CD14-positive monocyte (primary cell): ENCODE measurements at regions not wholly inside any gene's neighbourhood (a gene's known extent, or its start where the extent isn't known, plus 50 kb on each side); places are given as distances from the start of the nearest gene placed in this dataset.

Experiments
- DNase-seq, 3 donors: peaks; one replicate each; pipeline ENCODE4 v3.0.0-alpha.2; 2011 to 2022
- H2AFZ ChIP-seq: 2 replicates; pipeline ENCODE4 v1.6.0; 2012; ENCODE audit warnings: mild to moderate bottlenecking, low read depth, low read length, inconsistent platforms; ENCODE audit not compliant: insufficient read depth, poor library complexity, severe bottlenecking
- H3K27ac ChIP-seq, 2 donors: 1 replicate in 1 of 2; 2 replicates in 1 of 2; pipeline ENCODE4 v1.5.1; 2012 to 2013; ENCODE audit warnings: low read length in 2 of 2, control low read depth in 1 of 2, inconsistent platforms in 1 of 2, low read depth in 1 of 2, mild to moderate bottlenecking in 1 of 2
- H3K27me3 ChIP-seq, 2 donors: one replicate each; pipeline versions ENCODE4 v1.6.0 to v1.6.1; 2011 to 2013; ENCODE audit warnings: low read length in 2 of 2; ENCODE audit not compliant: control insufficient read depth in 2 of 2, insufficient read depth in 2 of 2
- H3K36me3 ChIP-seq, 2 donors: replicated peaks in 1 of 2; 1 replicate in 1 of 2; 2 replicates in 1 of 2; pipeline versions ENCODE4 v1.5.1 to v1.6.1; 2012 to 2013; ENCODE audit warnings: low read length in 2 of 2, control low read depth in 1 of 2, inconsistent platforms in 1 of 2, mild to moderate bottlenecking in 1 of 2; ENCODE audit not compliant: insufficient read depth in 2 of 2, control insufficient read depth in 1 of 2
- H3K4me1 ChIP-seq, 2 donors: 1 replicate in 1 of 2; 2 replicates in 1 of 2; pipeline versions ENCODE4 v1.5.1 to v1.6.1; 2012 to 2013; ENCODE audit warnings: low read length in 2 of 2, control low read depth in 1 of 2, inconsistent platforms in 1 of 2, mild to moderate bottlenecking in 1 of 2, moderate library complexity in 1 of 2; ENCODE audit not compliant: insufficient read depth in 2 of 2, control insufficient read depth in 1 of 2
- H3K4me2 ChIP-seq: replicated peaks from 2 replicates; pipeline ENCODE3; 2012; ENCODE audit warnings: low read length, moderate library complexity, mild to moderate bottlenecking; ENCODE audit not compliant: poor library complexity, severe bottlenecking; ENCODE audit errors: extremely low read depth
- H3K4me3 ChIP-seq, 3 experiments: fragments of 200-600 bp in 1 of 3; sonication (generic) in 1 of 3; replicated peaks in 1 of 3; 1 replicate in 2 of 3; 2 replicates in 1 of 3; pipeline ENCODE4 v1.5.1; 2011 to 2013; ENCODE audit warnings: low read length in 3 of 3, mild to moderate bottlenecking in 3 of 3, control low read depth in 2 of 3, low read depth in 2 of 3, inconsistent platforms in 1 of 3, moderate library complexity in 1 of 3
- H3K79me2 ChIP-seq: 2 replicates; pipeline ENCODE4 v1.6.0; 2012; ENCODE audit warnings: mild to moderate bottlenecking, control low read depth, inconsistent platforms, low read length, moderate library complexity; ENCODE audit not compliant: insufficient read depth
- H3K9ac ChIP-seq: 2 replicates; pipeline ENCODE4 v1.6.0; 2017; ENCODE audit warnings: low read length, mild to moderate bottlenecking; ENCODE audit not compliant: insufficient read depth, poor library complexity, severe bottlenecking
- H3K9me3 ChIP-seq, 2 donors: replicated peaks in 1 of 2; 1 replicate in 1 of 2; 2 replicates in 1 of 2; pipeline versions ENCODE4 v1.5.1 to v1.6.1; 2012 to 2013; ENCODE audit warnings: low read length in 2 of 2, control low read depth in 1 of 2; ENCODE audit not compliant: control insufficient read depth in 1 of 2, insufficient read depth in 1 of 2
- H4K20me1 ChIP-seq: 2 replicates; pipeline ENCODE4 v1.6.0; 2012; ENCODE audit warnings: mild to moderate bottlenecking, low read length, control low read depth, moderate library complexity; ENCODE audit not compliant: insufficient read depth
- H3K27ac Mint-ChIP-seq, 7 donors: one replicate each; pipeline ENCODE4 v1.8.0; 2020; ENCODE audit warnings: mild to moderate bottlenecking in 7 of 7, mixed read lengths in 7 of 7, moderate library complexity in 6 of 7, inconsistent platforms in 2 of 7
- H3K27me3 Mint-ChIP-seq, 3 donors: one replicate each; pipeline ENCODE4 v1.8.0; 2021 to 2022; ENCODE audit warnings: low read depth in 3 of 3, mild to moderate bottlenecking in 3 of 3, mixed read lengths in 3 of 3, moderate library complexity in 3 of 3, inconsistent platforms in 1 of 3
- H3K36me3 Mint-ChIP-seq, 2 donors: one replicate each; pipeline ENCODE4 v1.8.0; 2020; ENCODE audit warnings: mixed read lengths in 2 of 2, inconsistent platforms in 1 of 2, mild to moderate bottlenecking in 1 of 2
- H3K4me1 Mint-ChIP-seq: one replicate; pipeline ENCODE4 v1.8.0; 2020; ENCODE audit warnings: mild to moderate bottlenecking, mixed read lengths
- H3K4me3 Mint-ChIP-seq, 2 donors: one replicate each; pipeline ENCODE4 v1.8.0; 2020; ENCODE audit warnings: mild to moderate bottlenecking in 2 of 2, mixed read lengths in 2 of 2, moderate library complexity in 1 of 2
- H3K9me3 Mint-ChIP-seq, 7 donors: one replicate each; pipeline ENCODE4 v1.8.0; 2020 to 2022; ENCODE audit warnings: mixed read lengths in 7 of 7, mild to moderate bottlenecking in 6 of 7, moderate library complexity in 6 of 7, inconsistent platforms in 2 of 7
- CTCF ChIP-seq: fragments of 200-600 bp; IDR thresholded peaks from one replicate; pipeline ENCODE4 v1.8.0; 2022; ENCODE audit warnings: antibody characterized with exemption, mild to moderate bottlenecking
- WGBS: methylation state at CpG from one replicate; pipeline ENCODE4 v1.1.5; 2013; ENCODE audit warnings: missing lambda C conversion rate; ENCODE audit not compliant: insufficient coverage; 5-methylcytosine and 5-hydroxymethylcytosine counted together
- intact Hi-C, 2 donors: fragments of 100-400 bp; cut with micrococcal nuclease; formaldehyde crosslinking; loops; one replicate each; pipeline versions ENCODE4 v1.15.0 to v1.15.1; 2023

- Mint-ChIP-seq H3K36me3 (no peaks in the 10 kb centered on the region), H3K27ac (no peak overlapping the region), H3K9me3 (peaks cover 0 to 13% (median 5%) of the 10 kb centered on the region in 7 donors), H3K4me1 (no peaks in the 10 kb centered on the region), H3K27me3 (peaks cover 4 to 6% (median 5%) of the 10 kb centered on the region in 3 donors), H3K4me3 (no peak overlapping the region)
- no peak for DNase-seq
- Histone ChIP-seq H3K27ac (no peak overlapping the region), H3K79me2 (no peaks in the 10 kb centered on the region), H3K4me3 (no peak overlapping the region), H3K9ac (no peak overlapping the region), H3K4me2 (no peak overlapping the region), H3K9me3 (peaks cover 4 to 8% of the 10 kb centered on the region in 2 donors), H2AFZ (no peak overlapping the region), H3K27me3 (no peaks in the 10 kb centered on the region), H4K20me1 (no peaks in the 10 kb centered on the region), H3K4me1 (no peaks in the 10 kb centered on the region), H3K36me3 (no peaks in the 10 kb centered on the region)
- no peak for TF ChIP-seq CTCF
- intact Hi-C loops: no loop called here
- 58% methylated on average over 2 of the region's 2 CpGs for WGBS
Observed at GRCh38 chr9:75826314-75826713, 64.2 kb upstream of the PCSK5 start.

DNA sequence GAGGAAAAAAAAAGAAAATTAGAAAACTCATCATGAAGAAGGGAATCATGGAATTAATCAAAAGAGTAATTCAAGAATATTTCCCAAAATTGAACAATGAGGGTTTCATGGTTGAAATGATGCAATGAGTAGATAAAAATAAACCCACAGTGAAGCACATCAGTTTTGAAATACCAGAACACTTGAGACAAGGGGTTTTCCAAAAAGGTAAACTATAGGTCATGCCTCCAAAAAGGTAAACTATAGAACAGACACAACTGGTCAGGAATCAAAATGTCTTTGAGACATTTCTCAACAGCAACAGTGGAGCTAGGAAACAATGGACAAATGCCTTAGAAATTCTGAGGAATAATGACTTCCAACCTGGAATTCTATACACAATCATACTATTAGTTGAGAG lies 60.2 kb upstream of the PCSK5 start:
- H4K20me1 ChIP-seq: no peaks in the 10 kb centered on the region
- no peaks in the 10 kb centered on the region for H3K4me1 ChIP-seq
- H3K9me3 Mint-ChIP-seq: peaks cover 0 to 13% (median 3%) of the 10 kb centered on the region in 7 donors
- H3K79me2 ChIP-seq: no peaks in the 10 kb centered on the region
- intact Hi-C loops: no loop called here
- H3K27ac ChIP-seq: no peak overlapping the region
- peaks cover 3 to 4% of the 10 kb centered on the region in 2 donors for H3K9me3 ChIP-seq
- no peak for TF ChIP-seq CTCF
- no peak overlapping the region for H3K27ac Mint-ChIP-seq
- no peaks in the 10 kb centered on the region for H3K4me1 Mint-ChIP-seq
- H3K9ac ChIP-seq: no peak overlapping the region
- H3K27me3 ChIP-seq: no peaks in the 10 kb centered on the region
- peaks cover 0 to 4% (median 4%) of the 10 kb centered on the region in 3 donors for H3K27me3 Mint-ChIP-seq
- H3K36me3 ChIP-seq: no peaks in the 10 kb centered on the region
- H3K4me3 Mint-ChIP-seq: no peak overlapping the region
- no peaks in the 10 kb centered on the region for H3K36me3 Mint-ChIP-seq
- no peak for DNase-seq
- H2AFZ ChIP-seq: no peak overlapping the region
- no peak overlapping the region for H3K4me2 ChIP-seq
- H3K4me3 ChIP-seq: no peak overlapping the region
